ENCODE measurements at regions not wholly inside any gene's neighbourhood (a gene's known extent, or its start where the extent isn't known, plus 50 kb on each side); places are given as distances from the start of the nearest gene placed in this dataset.

DNA sequence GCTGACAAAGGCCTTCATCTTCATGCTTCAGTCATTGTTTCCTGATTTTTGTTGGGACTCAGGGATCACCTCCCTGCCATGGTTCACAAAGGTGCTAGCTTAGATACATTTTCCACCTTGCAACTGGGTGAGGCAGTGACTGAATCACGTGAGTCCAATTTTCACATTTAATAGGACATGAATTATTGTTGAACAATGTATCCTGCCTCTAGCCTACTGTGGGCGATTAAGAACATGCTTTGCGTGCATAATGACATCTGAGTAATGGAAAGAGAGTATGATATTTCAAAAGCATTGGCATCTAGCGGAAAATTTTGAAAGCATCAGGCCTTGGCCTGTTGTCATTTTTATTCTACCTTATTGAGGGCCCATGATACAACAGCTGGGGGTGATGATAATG lies 199.2 kb upstream of the JAG1 start:
- DNase-seq (ENCODE audit: low spot score) (no peak), ATAC-seq (ENCODE audit: low FRiP score) (no peak)
- TF ChIP-seq, protein P1, sequence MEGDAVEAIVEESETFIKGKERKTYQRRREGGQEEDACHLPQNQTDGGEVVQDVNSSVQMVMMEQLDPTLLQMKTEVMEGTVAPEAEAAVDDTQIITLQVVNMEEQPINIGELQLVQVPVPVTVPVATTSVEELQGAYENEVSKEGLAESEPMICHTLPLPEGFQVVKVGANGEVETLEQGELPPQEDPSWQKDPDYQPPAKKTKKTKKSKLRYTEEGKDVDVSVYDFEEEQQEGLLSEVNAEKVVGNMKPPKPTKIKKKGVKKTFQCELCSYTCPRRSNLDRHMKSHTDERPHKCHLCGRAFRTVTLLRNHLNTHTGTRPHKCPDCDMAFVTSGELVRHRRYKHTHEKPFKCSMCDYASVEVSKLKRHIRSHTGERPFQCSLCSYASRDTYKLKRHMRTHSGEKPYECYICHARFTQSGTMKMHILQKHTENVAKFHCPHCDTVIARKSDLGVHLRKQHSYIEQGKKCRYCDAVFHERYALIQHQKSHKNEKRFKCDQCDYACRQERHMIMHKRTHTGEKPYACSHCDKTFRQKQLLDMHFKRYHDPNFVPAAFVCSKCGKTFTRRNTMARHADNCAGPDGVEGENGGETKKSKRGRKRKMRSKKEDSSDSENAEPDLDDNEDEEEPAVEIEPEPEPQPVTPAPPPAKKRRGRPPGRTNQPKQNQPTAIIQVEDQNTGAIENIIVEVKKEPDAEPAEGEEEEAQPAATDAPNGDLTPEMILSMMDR (IDR thresholded peaks at IDR 0.05) = no peak

DNA sequence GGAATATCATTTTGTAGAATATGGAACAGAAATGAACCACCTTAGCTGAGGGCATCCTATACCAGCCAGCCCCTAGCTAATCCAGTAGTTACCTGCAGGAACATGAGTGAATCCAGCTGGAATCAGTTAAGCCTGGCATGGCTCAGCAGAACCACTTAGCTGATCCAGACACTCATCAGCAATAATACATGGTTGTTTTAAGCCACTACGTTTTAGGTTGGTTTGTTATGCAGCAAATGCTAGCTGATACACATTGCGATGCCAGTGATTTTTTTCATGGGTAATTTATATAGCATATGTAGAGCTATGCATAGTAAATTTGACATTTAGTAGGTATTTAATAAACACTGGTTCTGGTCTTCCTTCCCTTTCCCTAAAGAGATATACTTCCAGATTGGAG lies 201.9 kb upstream of the JAG1 start:
- ATAC-seq (ENCODE audit: low FRiP score) = no peak
- TF ChIP-seq, protein P1 (IDR thresholded peaks at IDR 0.05) = no peak
- no peak for DNase-seq (ENCODE audit: low spot score)

DNA sequence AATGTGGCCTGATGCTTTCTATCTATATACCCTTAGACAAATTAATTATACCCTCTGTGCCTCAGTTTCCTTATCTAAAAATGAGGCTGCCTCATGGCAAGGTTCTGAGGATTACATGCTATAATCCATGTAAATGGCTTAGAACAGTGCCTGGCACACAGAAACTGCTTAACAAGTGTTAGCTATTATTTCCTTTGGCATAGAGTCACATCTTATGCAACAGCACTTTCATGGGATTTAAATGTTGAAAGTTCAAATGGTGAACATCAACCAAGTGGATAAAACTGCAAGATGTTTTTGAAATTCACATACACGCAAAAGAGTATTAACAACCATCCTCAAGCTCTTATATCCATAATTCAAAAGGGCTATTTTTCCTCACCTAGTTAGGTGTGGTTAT lies 202.8 kb upstream of the JAG1 start:
- no peak for ATAC-seq (ENCODE audit: low FRiP score)
- DNase-seq (ENCODE audit: low spot score) = no peak
- TF ChIP-seq, protein P1 (IDR thresholded peaks at IDR 0.05) = no peak

DNA sequence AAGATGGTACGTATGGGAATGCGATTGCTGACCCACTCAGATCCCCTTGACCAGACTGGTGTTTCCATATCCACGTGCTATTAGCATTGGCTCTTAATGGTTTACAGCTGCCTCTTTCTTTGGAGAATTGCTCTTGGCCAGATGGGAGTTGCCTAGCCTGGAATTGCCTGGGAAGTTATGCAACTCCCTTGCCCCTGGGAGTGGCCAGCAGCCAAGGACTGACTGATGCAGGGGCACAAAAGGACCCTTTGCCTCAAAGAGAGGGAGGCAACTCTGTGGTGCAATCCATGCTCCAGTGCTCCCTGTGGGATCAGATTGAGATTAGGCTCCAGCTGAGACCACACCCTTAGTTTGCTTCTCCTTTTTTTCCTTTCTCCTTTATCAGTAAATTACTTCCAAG lies 203.5 kb upstream of the JAG1 start:
- DNase-seq (ENCODE audit: low spot score) = no peak
- TF ChIP-seq, protein P1 (IDR thresholded peaks at IDR 0.05) = no peak
- no peak for ATAC-seq (ENCODE audit: low FRiP score)

DNA sequence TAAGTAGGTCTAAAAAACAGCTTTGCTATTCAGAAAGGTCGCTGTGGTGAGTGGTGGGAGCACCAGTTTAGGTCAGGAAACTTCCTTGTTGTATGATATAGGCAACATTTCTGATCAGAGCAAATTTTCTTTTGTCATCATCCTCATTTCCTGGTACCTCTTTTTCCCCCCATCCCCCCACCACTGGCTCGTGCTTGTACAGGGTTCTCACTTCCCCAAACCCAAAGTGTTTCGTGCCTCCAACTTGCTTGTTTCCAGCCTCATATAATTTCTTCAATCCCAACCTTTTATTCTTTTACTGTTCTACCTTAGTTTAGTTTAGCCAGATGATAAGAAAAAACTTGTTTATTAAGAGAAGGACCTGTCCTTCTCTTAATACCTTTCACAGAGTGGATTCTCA lies 209.4 kb upstream of the JAG1 start:
- ATAC-seq (ENCODE audit: low FRiP score) (no peak), DNase-seq (ENCODE audit: low spot score) (no peak)
- TF ChIP-seq, protein P1 (IDR thresholded peaks at IDR 0.05) = no peak

DNA sequence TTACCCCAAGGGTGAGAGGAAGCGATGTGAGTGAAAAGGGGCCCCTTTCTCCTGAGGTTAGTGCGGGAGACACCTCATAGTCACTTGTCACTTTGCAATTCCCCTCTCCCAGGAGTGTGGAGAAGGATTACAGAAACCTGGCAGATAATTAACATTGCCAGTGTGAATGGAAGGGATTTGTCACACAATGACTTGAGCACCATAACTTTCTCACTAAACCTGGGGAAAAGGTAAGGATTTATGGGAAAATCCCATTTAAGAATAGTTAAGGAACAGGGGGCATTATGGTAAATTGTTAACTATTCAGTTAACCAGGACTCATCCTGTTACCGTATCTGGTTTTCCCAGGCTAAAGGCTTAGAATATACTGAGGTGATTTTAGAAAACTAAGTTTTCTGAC lies 219.5 kb upstream of the JAG1 start:
- no peak for ATAC-seq (ENCODE audit: low FRiP score)
- TF ChIP-seq, protein P1 (IDR thresholded peaks at IDR 0.05) = no peak

DNA sequence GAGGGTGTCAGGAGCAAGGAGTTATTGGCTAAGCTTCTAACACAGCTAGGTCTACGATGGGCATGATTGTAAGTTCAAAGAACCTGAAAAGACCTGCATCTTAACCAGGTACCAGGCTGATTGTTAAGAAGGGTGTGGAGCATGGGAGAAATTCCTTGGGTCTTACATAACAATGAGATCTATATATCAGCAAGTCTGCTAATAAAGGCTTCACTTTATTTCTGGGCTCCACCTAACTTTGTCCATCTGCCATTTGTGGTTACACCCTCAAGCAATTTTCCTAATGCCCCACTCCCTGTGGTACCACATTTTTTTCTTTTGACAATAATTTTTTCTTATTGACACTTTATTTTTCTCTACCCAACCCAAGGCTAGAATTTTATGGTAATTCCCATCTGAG lies 223.5 kb upstream of the JAG1 start:
- no peak for ATAC-seq (ENCODE audit: low FRiP score)
- TF ChIP-seq, protein P1 (IDR thresholded peaks at IDR 0.05) = no peak
- no peak for DNase-seq (ENCODE audit: low spot score)

More for the DNA sequence above, 219.5 kb upstream of the JAG1 start:
- no peak for DNase-seq (ENCODE audit: low spot score)

Data from omental fat pad (tissue), 3 donors.